ENCODE measurements at regions not wholly inside any gene's neighbourhood (a gene's known extent, or its start where the extent isn't known, plus 50 kb on each side); places are given as distances from the start of the nearest gene placed in this dataset.

- TF ChIP-seq CTCF (conservative IDR thresholded peaks at IDR 0.05; ENCODE audit: low read depth in 2 of 2) (no peak), EZH2 (IDR thresholded peaks at IDR 0.05; ENCODE audit: low read depth, unreplicated experiment) (no peak)
These were observed 195.3 kb upstream of the TPK1 start (continued) for GRCh38 chr7:145031162-145031561.

DNA sequence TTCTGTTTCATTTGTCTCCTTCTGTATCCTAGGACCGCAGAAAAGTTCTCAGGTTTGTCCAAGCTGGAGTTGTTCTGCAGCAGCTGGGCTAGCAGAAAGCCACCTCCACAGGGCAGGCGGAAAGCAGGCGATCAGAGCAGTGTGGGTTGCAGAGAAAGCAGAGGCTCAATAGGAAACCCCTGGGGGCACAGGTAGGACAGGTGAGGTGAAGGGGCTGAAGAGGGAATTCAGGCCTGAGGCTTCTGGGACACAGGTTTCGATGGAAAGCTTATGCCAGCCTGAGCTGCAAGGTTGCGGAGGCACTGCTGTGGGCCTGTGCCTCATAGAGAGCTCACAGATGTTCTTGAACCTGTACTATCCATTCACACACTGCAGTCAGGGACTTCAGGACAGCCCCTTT, 194.9 kb upstream of the TPK1 start:
- peak; percentile 84 for ATAC-seq
- H3K27me3 Mint-ChIP-seq (ENCODE audit: insufficient read depth, low read depth, poor library complexity), result no peaks in the 10 kb centered on the region
- peaks cover 20% of the 10 kb centered on the region for H3K9me3 Mint-ChIP-seq
- no peak for DNase-seq (ENCODE audit: low spot score)
- H3K4me1 ChIP-seq (ENCODE audit: insufficient read depth), result 0 out of 2 replicates have a peak, but pooled peaks cover 6% of the 10 kb centered on the region
- H3F3A ChIP-seq (replicated peaks; ENCODE audit: low read depth), result no peaks in the 10 kb centered on the region
- no peak overlapping the region for H3K27ac ChIP-seq (ENCODE audit: low read depth)
- no peak overlapping the region for H3K4me3 Mint-ChIP-seq
- H3K36me3 Mint-ChIP-seq (ENCODE audit: low read depth), result peaks cover 9% of the 10 kb centered on the region; the same call in 1 of the 3 replicates
- H2AFZ ChIP-seq, result peak overlapping the region; percentile 68; the same call in 1 of the 2 replicates
- no peak overlapping the region for H3K4me3 ChIP-seq
- no peak overlapping the region for H3K4me2 ChIP-seq
- no peaks in the 10 kb centered on the region for H3K27me3 ChIP-seq (ENCODE audit: insufficient read depth)
- H3K79me2 ChIP-seq (replicated peaks; ENCODE audit: insufficient read depth), result no peaks in the 10 kb centered on the region
- no peaks in the 10 kb centered on the region for H3K36me3 ChIP-seq (ENCODE audit: insufficient read depth)
- H4K20me1 ChIP-seq (replicated peaks; ENCODE audit: insufficient read depth), result no peaks in the 10 kb centered on the region
- no peak overlapping the region for H3K27ac Mint-ChIP-seq
- H3K4me1 Mint-ChIP-seq, result peaks cover 4% of the 10 kb centered on the region; the same call in 2 of the 3 replicates
- no peaks in the 10 kb centered on the region for H3K9me2 ChIP-seq (ENCODE audit: insufficient read depth)
- TF ChIP-seq STAT1 (IDR thresholded peaks at IDR 0.05; ENCODE audit: unreplicated experiment), result no peak
- TF ChIP-seq POLR2AphosphoS5 (IDR thresholded peaks at IDR 0.05; ENCODE audit: low read depth), result no peak
- TF ChIP-seq CREB1 (CRISPR knock-in tag; IDR thresholded peaks at IDR 0.05; ENCODE audit: low read depth), result no peak
- TF ChIP-seq ETS1 (IDR thresholded peaks at IDR 0.05), result no peak
- no peak for TF ChIP-seq ZNF114 (CRISPR knock-in tag; IDR thresholded peaks at IDR 0.05)
- no peak for TF ChIP-seq EZH2phosphoT487 (IDR thresholded peaks at IDR 0.05; ENCODE audit: unreplicated experiment)
- TF ChIP-seq JUNB (IDR thresholded peaks at IDR 0.05; ENCODE audit: unreplicated experiment), result no peak
- TF ChIP-seq, protein P1, sequence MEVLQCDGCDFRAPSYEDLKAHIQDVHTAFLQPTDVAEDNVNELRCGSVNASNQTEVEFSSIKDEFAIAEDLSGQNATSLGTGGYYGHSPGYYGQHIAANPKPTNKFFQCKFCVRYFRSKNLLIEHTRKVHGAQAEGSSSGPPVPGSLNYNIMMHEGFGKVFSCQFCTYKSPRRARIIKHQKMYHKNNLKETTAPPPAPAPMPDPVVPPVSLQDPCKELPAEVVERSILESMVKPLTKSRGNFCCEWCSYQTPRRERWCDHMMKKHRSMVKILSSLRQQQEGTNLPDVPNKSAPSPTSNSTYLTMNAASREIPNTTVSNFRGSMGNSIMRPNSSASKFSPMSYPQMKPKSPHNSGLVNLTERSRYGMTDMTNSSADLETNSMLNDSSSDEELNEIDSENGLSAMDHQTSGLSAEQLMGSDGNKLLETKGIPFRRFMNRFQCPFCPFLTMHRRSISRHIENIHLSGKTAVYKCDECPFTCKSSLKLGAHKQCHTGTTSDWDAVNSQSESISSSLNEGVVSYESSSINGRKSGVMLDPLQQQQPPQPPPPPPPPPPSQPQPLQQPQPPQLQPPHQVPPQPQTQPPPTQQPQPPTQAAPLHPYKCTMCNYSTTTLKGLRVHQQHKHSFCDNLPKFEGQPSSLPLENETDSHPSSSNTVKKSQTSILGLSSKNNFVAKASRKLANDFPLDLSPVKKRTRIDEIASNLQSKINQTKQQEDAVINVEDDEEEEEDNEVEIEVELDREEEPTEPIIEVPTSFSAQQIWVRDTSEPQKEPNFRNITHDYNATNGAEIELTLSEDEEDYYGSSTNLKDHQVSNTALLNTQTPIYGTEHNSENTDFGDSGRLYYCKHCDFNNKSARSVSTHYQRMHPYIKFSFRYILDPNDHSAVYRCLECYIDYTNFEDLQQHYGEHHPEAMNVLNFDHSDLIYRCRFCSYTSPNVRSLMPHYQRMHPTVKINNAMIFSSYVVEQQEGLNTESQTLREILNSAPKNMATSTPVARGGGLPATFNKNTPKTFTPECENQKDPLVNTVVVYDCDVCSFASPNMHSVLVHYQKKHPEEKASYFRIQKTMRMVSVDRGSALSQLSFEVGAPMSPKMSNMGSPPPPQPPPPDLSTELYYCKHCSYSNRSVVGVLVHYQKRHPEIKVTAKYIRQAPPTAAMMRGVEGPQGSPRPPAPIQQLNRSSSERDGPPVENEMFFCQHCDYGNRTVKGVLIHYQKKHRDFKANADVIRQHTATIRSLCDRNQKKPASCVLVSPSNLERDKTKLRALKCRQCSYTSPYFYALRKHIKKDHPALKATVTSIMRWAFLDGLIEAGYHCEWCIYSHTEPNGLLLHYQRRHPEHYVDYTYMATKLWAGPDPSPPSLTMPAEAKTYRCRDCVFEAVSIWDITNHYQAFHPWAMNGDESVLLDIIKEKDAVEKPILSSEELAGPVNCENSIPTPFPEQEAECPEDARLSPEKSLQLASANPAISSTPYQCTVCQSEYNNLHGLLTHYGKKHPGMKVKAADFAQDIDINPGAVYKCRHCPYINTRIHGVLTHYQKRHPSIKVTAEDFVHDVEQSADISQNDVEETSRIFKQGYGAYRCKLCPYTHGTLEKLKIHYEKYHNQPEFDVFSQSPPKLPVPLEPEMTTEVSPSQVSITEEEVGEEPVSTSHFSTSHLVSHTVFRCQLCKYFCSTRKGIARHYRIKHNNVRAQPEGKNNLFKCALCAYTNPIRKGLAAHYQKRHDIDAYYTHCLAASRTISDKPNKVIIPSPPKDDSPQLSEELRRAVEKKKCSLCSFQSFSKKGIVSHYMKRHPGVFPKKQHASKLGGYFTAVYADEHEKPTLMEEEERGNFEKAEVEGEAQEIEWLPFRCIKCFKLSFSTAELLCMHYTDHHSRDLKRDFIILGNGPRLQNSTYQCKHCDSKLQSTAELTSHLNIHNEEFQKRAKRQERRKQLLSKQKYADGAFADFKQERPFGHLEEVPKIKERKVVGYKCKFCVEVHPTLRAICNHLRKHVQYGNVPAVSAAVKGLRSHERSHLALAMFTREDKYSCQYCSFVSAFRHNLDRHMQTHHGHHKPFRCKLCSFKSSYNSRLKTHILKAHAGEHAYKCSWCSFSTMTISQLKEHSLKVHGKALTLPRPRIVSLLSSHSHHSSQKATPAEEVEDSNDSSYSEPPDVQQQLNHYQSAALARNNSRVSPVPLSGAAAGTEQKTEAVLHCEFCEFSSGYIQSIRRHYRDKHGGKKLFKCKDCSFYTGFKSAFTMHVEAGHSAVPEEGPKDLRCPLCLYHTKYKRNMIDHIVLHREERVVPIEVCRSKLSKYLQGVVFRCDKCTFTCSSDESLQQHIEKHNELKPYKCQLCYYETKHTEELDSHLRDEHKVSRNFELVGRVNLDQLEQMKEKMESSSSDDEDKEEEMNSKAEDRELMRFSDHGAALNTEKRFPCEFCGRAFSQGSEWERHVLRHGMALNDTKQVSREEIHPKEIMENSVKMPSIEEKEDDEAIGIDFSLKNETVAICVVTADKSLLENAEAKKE (CRISPR knock-in tag; IDR thresholded peaks at IDR 0.05), result no peak
- TF ChIP-seq EZH2 (IDR thresholded peaks at IDR 0.05; ENCODE audit: low read depth, unreplicated experiment), result no peak
- TF ChIP-seq REST (IDR thresholded peaks at IDR 0.05; ENCODE audit: unreplicated experiment), result no peak
- no peak for TF ChIP-seq ZNF331 (CRISPR knock-in tag; IDR thresholded peaks at IDR 0.05; ENCODE audit: low read depth)

Data from GM23338 (cell line).